ENCODE measurements at regions not wholly inside any gene's neighbourhood (a gene's known extent, or its start where the extent isn't known, plus 50 kb on each side); places are given as distances from the start of the nearest gene placed in this dataset.
A peak's percentile ranks its signal among the peaks of the same experiment; 100 is the strongest.

GRCh38 chr6:54056105-54056504 is 55.1 kb upstream of the MLIP start:
- no peak for TF ChIP-seq CTCF (IDR thresholded peaks at IDR 0.05; ENCODE audit: low read depth, low read length)
- no peak overlapping the region for H3K4me3 ChIP-seq (ENCODE audit: low read depth, low read length)

- TF ChIP-seq CTCF (IDR thresholded peaks at IDR 0.05; ENCODE audit: low read depth, low read length), result no peak
- no peak overlapping the region for H3K4me3 ChIP-seq (ENCODE audit: low read depth, low read length)
These were observed 54.2 kb upstream of the MLIP start for GRCh38 chr6:54057058-54057457.

DNA sequence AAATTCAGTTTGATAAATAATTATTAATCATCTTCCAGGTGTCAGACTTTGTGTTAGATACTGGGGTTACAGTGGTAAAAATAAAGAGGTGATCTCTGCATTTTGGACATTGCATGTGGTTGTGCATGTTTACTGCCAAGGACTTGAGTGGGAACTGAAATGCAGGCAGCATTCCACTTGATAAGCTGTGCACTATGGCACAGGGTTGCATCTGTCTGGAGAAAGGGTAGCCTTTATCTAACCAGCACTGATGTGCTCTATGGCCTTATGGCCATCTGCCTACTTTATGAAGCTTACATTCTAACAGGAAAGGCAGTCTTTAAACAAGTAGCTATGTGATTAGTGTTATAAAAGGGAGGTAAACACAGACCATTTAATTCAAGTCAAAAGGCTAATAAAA is 53.0 kb upstream of the MLIP start:
- TF ChIP-seq CTCF (IDR thresholded peaks at IDR 0.05; ENCODE audit: low read depth, low read length), result no peak
- H3K4me3 ChIP-seq (ENCODE audit: low read depth, low read length), result no peak overlapping the region

- no peak for TF ChIP-seq CTCF (IDR thresholded peaks at IDR 0.05; ENCODE audit: low read depth, low read length)
These were observed 51.6 kb upstream of the MLIP start for GRCh38 chr6:54059683-54060082.

DNA sequence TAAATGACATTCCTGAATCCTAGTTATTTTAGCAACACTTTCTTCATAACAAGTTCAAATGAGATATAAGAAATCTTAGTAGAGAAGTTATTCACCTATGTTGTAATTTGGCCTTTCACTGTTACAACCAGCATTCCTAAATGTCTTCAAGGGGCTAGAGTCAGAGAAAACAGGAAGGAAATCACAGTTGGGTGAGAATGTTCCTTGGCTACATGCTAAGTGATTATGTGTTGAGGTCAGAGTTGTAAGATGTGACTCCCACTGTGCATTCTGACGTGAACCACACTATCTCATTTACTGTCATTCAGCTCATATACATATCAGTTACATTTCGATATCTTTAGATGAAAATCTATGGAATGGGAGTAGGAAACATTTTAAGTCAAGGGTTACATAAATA is 51.0 kb upstream of the MLIP start:
- no peak overlapping the region for H3K4me3 ChIP-seq (ENCODE audit: low read depth, low read length)
- no peak for TF ChIP-seq CTCF (IDR thresholded peaks at IDR 0.05; ENCODE audit: low read depth, low read length)

More at GRCh38 chr6:54059683-54060082, 51.6 kb upstream of the MLIP start:
- H3K4me3 ChIP-seq (ENCODE audit: low read depth, low read length), result peak overlapping the region; percentile 35
